CD14-positive monocyte (primary cell): ENCODE measurements at regions not wholly inside any gene's neighbourhood (a gene's known extent, or its start where the extent isn't known, plus 50 kb on each side); places are given as distances from the start of the nearest gene placed in this dataset.

Experiments used
- DNase-seq, 3 donors: peaks; one replicate each; pipeline ENCODE4 v3.0.0-alpha.2; 2011 to 2022
- H2AFZ ChIP-seq: 2 replicates; pipeline ENCODE4 v1.6.0; 2012; ENCODE audit warnings: mild to moderate bottlenecking, low read depth, low read length, inconsistent platforms; ENCODE audit not compliant: insufficient read depth, poor library complexity, severe bottlenecking
- H3K27ac ChIP-seq, 2 donors: 1 replicate in 1 of 2; 2 replicates in 1 of 2; pipeline ENCODE4 v1.5.1; 2012 to 2013; ENCODE audit warnings: low read length in 2 of 2, control low read depth in 1 of 2, inconsistent platforms in 1 of 2, low read depth in 1 of 2, mild to moderate bottlenecking in 1 of 2
- H3K27me3 ChIP-seq, 2 donors: one replicate each; pipeline versions ENCODE4 v1.6.0 to v1.6.1; 2011 to 2013; ENCODE audit warnings: low read length in 2 of 2; ENCODE audit not compliant: control insufficient read depth in 2 of 2, insufficient read depth in 2 of 2
- H3K36me3 ChIP-seq, 2 donors: replicated peaks in 1 of 2; 1 replicate in 1 of 2; 2 replicates in 1 of 2; pipeline versions ENCODE4 v1.5.1 to v1.6.1; 2012 to 2013; ENCODE audit warnings: low read length in 2 of 2, control low read depth in 1 of 2, inconsistent platforms in 1 of 2, mild to moderate bottlenecking in 1 of 2; ENCODE audit not compliant: insufficient read depth in 2 of 2, control insufficient read depth in 1 of 2
- H3K4me1 ChIP-seq, 2 donors: 1 replicate in 1 of 2; 2 replicates in 1 of 2; pipeline versions ENCODE4 v1.5.1 to v1.6.1; 2012 to 2013; ENCODE audit warnings: low read length in 2 of 2, control low read depth in 1 of 2, inconsistent platforms in 1 of 2, mild to moderate bottlenecking in 1 of 2, moderate library complexity in 1 of 2; ENCODE audit not compliant: insufficient read depth in 2 of 2, control insufficient read depth in 1 of 2
- H3K4me2 ChIP-seq: replicated peaks from 2 replicates; pipeline ENCODE3; 2012; ENCODE audit warnings: low read length, moderate library complexity, mild to moderate bottlenecking; ENCODE audit not compliant: poor library complexity, severe bottlenecking; ENCODE audit errors: extremely low read depth
- H3K4me3 ChIP-seq, 3 experiments: fragments of 200-600 bp in 1 of 3; sonication (generic) in 1 of 3; replicated peaks in 1 of 3; 1 replicate in 2 of 3; 2 replicates in 1 of 3; pipeline ENCODE4 v1.5.1; 2011 to 2013; ENCODE audit warnings: low read length in 3 of 3, mild to moderate bottlenecking in 3 of 3, control low read depth in 2 of 3, low read depth in 2 of 3, inconsistent platforms in 1 of 3, moderate library complexity in 1 of 3
- H3K79me2 ChIP-seq: 2 replicates; pipeline ENCODE4 v1.6.0; 2012; ENCODE audit warnings: mild to moderate bottlenecking, control low read depth, inconsistent platforms, low read length, moderate library complexity; ENCODE audit not compliant: insufficient read depth
- H3K9ac ChIP-seq: 2 replicates; pipeline ENCODE4 v1.6.0; 2017; ENCODE audit warnings: low read length, mild to moderate bottlenecking; ENCODE audit not compliant: insufficient read depth, poor library complexity, severe bottlenecking
- H3K9me3 ChIP-seq, 2 donors: replicated peaks in 1 of 2; 1 replicate in 1 of 2; 2 replicates in 1 of 2; pipeline versions ENCODE4 v1.5.1 to v1.6.1; 2012 to 2013; ENCODE audit warnings: low read length in 2 of 2, control low read depth in 1 of 2; ENCODE audit not compliant: control insufficient read depth in 1 of 2, insufficient read depth in 1 of 2
- H4K20me1 ChIP-seq: 2 replicates; pipeline ENCODE4 v1.6.0; 2012; ENCODE audit warnings: mild to moderate bottlenecking, low read length, control low read depth, moderate library complexity; ENCODE audit not compliant: insufficient read depth
- H3K27ac Mint-ChIP-seq, 7 donors: one replicate each; pipeline ENCODE4 v1.8.0; 2020; ENCODE audit warnings: mild to moderate bottlenecking in 7 of 7, mixed read lengths in 7 of 7, moderate library complexity in 6 of 7, inconsistent platforms in 2 of 7
- H3K27me3 Mint-ChIP-seq, 3 donors: one replicate each; pipeline ENCODE4 v1.8.0; 2021 to 2022; ENCODE audit warnings: low read depth in 3 of 3, mild to moderate bottlenecking in 3 of 3, mixed read lengths in 3 of 3, moderate library complexity in 3 of 3, inconsistent platforms in 1 of 3
- H3K36me3 Mint-ChIP-seq, 2 donors: one replicate each; pipeline ENCODE4 v1.8.0; 2020; ENCODE audit warnings: mixed read lengths in 2 of 2, inconsistent platforms in 1 of 2, mild to moderate bottlenecking in 1 of 2
- H3K4me1 Mint-ChIP-seq: one replicate; pipeline ENCODE4 v1.8.0; 2020; ENCODE audit warnings: mild to moderate bottlenecking, mixed read lengths
- H3K4me3 Mint-ChIP-seq, 2 donors: one replicate each; pipeline ENCODE4 v1.8.0; 2020; ENCODE audit warnings: mild to moderate bottlenecking in 2 of 2, mixed read lengths in 2 of 2, moderate library complexity in 1 of 2
- H3K9me3 Mint-ChIP-seq, 7 donors: one replicate each; pipeline ENCODE4 v1.8.0; 2020 to 2022; ENCODE audit warnings: mixed read lengths in 7 of 7, mild to moderate bottlenecking in 6 of 7, moderate library complexity in 6 of 7, inconsistent platforms in 2 of 7
- WGBS: methylation state at CpG from one replicate; pipeline ENCODE4 v1.1.5; 2013; ENCODE audit warnings: missing lambda C conversion rate; ENCODE audit not compliant: insufficient coverage; 5-methylcytosine and 5-hydroxymethylcytosine counted together
- intact Hi-C, 2 donors: fragments of 100-400 bp; cut with micrococcal nuclease; formaldehyde crosslinking; loops; one replicate each; pipeline versions ENCODE4 v1.15.0 to v1.15.1; 2023
- TF ChIP-seq, protein P1 (sequence below): fragments of 200-600 bp; IDR thresholded peaks from one replicate; pipeline ENCODE4 v1.8.0; 2022; ENCODE audit warnings: antibody characterized with exemption, mild to moderate bottlenecking

GRCh38 chrX:74117962-74118902 is 185.7 kb upstream of the ZCCHC13 start:
- Histone ChIP-seq H3K4me2 (no peak overlapping the region), H3K79me2 (no peaks in the 10 kb centered on the region), H3K9me3 (no peaks in the 10 kb centered on the region), H3K4me1 (no peaks in the 10 kb centered on the region), H3K27ac (no peak overlapping the region), H3K27me3 (no peaks in the 10 kb centered on the region), H3K9ac (no peak overlapping the region), H2AFZ (no peak overlapping the region), H3K4me3 (no peak overlapping the region), H3K36me3 (no peaks in the 10 kb centered on the region), H4K20me1 (no peaks in the 10 kb centered on the region)
- DNase-seq, result no peak
- WGBS, result 85% methylated on average over 3 of the region's 10 CpGs
- no peaks in the 10 kb centered on the region for H3K36me3 Mint-ChIP-seq
- H3K4me3 Mint-ChIP-seq, result no peak overlapping the region
- no peak overlapping the region for H3K27ac Mint-ChIP-seq
- H3K27me3 Mint-ChIP-seq, result peaks cover 0 to 5% (median 0%) of the 10 kb centered on the region in 3 donors
- peaks cover 0 to 3% (median 0%) of the 10 kb centered on the region in 7 donors for H3K9me3 Mint-ChIP-seq
- peaks cover 6% of the 10 kb centered on the region for H3K4me1 Mint-ChIP-seq
- intact Hi-C loops, result no loop called here
- TF ChIP-seq, protein P1, sequence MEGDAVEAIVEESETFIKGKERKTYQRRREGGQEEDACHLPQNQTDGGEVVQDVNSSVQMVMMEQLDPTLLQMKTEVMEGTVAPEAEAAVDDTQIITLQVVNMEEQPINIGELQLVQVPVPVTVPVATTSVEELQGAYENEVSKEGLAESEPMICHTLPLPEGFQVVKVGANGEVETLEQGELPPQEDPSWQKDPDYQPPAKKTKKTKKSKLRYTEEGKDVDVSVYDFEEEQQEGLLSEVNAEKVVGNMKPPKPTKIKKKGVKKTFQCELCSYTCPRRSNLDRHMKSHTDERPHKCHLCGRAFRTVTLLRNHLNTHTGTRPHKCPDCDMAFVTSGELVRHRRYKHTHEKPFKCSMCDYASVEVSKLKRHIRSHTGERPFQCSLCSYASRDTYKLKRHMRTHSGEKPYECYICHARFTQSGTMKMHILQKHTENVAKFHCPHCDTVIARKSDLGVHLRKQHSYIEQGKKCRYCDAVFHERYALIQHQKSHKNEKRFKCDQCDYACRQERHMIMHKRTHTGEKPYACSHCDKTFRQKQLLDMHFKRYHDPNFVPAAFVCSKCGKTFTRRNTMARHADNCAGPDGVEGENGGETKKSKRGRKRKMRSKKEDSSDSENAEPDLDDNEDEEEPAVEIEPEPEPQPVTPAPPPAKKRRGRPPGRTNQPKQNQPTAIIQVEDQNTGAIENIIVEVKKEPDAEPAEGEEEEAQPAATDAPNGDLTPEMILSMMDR, result no peak

DNA sequence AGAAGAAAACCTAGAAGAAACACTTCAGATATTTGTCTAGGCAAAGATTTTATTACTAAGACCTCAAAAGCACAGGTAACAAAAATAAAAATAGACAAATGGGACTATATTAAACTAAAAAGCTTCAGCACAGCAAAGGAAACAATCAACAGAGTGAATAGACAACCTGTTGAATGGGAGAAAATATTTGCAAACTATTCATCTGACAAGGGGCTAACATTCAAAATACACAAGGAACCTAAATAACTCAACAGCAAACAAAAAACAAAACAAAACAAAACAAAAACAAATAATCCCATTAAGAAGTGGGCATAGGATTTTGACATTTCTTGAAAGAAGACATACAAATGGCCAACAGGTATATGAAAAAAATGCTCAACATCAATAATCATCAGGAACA is 192.7 kb upstream of the ZCCHC13 start:
- no peak for DNase-seq
- H3K4me1 Mint-ChIP-seq, result no peaks in the 10 kb centered on the region
- no peak overlapping the region for H3K9ac ChIP-seq
- H3K27ac Mint-ChIP-seq, result no peak overlapping the region
- no peak overlapping the region for H3K27ac ChIP-seq
- no peak overlapping the region for H3K4me3 ChIP-seq
- no peak overlapping the region for H3K4me3 Mint-ChIP-seq
- H3K9me3 ChIP-seq, result no peaks in the 10 kb centered on the region
- no peaks in the 10 kb centered on the region for H3K27me3 ChIP-seq
- H3K27me3 Mint-ChIP-seq, result peaks cover 0 to 7% (median 2%) of the 10 kb centered on the region in 3 donors
- no peaks in the 10 kb centered on the region for H3K36me3 ChIP-seq
- H3K79me2 ChIP-seq, result no peaks in the 10 kb centered on the region
- H2AFZ ChIP-seq, result no peak overlapping the region
- intact Hi-C loops, result no loop called here
- no peaks in the 10 kb centered on the region for H3K4me1 ChIP-seq
- peaks cover 0 to 8% (median 4%) of the 10 kb centered on the region in 7 donors for H3K9me3 Mint-ChIP-seq
- no peaks in the 10 kb centered on the region for H3K36me3 Mint-ChIP-seq
- TF ChIP-seq, protein P1, result no peak
- H4K20me1 ChIP-seq, result no peaks in the 10 kb centered on the region
- H3K4me2 ChIP-seq, result no peak overlapping the region
